ENCODE measurements at regions not wholly inside any gene's neighbourhood (a gene's known extent, or its start where the extent isn't known, plus 50 kb on each side); places are given as distances from the start of the nearest gene placed in this dataset.

DNA sequence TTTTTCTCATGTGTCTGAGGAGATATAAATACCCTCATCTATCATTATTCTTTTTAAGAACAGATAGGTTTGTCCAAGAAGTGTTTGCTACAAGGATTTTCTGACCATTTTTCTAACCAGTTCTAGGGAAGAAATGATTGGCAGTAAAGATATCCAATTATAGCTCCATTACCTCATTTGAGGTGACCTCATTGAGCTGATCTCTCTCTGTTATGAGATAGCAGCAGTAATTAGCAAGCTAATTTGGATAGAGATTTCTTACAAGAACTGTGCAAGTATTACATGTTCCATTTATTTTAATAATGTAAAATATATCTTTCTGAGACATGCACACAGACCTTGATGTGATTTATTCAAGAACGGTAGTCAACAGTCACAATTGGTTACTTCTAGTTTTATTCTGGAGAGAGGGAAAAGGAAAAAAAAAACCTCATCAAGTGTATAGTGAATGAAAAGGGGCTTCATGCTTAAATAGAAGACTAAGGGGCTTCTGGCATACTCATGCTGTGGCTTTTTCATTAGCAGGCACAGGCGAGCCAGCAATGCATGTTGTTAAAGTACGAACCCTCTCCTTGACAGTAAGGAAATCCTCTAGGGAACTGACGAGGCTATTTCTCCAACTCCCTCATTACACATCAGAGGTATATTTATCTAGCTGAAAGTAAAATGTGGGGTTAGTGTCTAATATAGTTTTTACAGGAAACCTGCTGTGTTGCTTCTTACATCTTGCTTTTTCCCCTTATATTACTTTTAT lies 127.3 kb downstream of the NUDT12 start:
- H4K91ac ChIP-seq (ENCODE audit: insufficient read depth, low read depth, low read length): no peak overlapping the region
- H3K9ac ChIP-seq (ENCODE audit: low read depth, low read length): no peak overlapping the region
- H3K4me1 ChIP-seq (ENCODE audit: control insufficient read depth, insufficient read depth, low read length): no peaks in the 10 kb centered on the region; the same call in none of the 2 replicates
- H3K27me3 ChIP-seq (ENCODE audit: control insufficient read depth, insufficient read depth, low read length): no peaks in the 10 kb centered on the region
- no peak overlapping the region for H2BK15ac ChIP-seq (ENCODE audit: low read depth, low read length)
- no peak overlapping the region for H3K18ac ChIP-seq (ENCODE audit: low read depth, low read length)
- no peak for TF ChIP-seq RCOR1 (IDR thresholded peaks at IDR 0.05; ENCODE audit: insufficient replicate concordance, low read length)
- no peak for TF ChIP-seq CHD1 (IDR thresholded peaks at IDR 0.05; ENCODE audit: low read depth, low read length)
- no peak for TF ChIP-seq USF2 (IDR thresholded peaks at IDR 0.05; ENCODE audit: low read depth, low read length)
- H4K20me1 ChIP-seq (ENCODE audit: insufficient read depth, low read length): no peaks in the 10 kb centered on the region
- CTCF ChIA-PET: no interaction called here
- H2AK5ac ChIP-seq (ENCODE audit: low read depth, low read length): no peak overlapping the region
- no peak overlapping the region for H2BK20ac ChIP-seq (ENCODE audit: low read depth, low read length)
- no TSS peak for BruUV-seq (replicated peaks)
- H3K23ac ChIP-seq (ENCODE audit: low read depth, low read length): no peak overlapping the region
- H3K36me3 ChIP-seq (ENCODE audit: control insufficient read depth, insufficient read depth, low read length): no peaks in the 10 kb centered on the region
- no peak overlapping the region for H2AFZ ChIP-seq (replicated peaks; ENCODE audit: low read length, poor library complexity)
- in situ Hi-C loops (cut with MboI; ENCODE audit: low sequenced_read_pairs) (no loop called here), dilution Hi-C loops (cut with HindIII; ENCODE audit: low sequenced_read_pairs, unreplicated experiment) (no loop called here), intact Hi-C loops (cut with micrococcal nuclease) (no loop called here)
- no peak overlapping the region for H3K14ac ChIP-seq (replicated peaks; ENCODE audit: low read depth, low read length)
- no peak overlapping the region for H3K27ac ChIP-seq (ENCODE audit: insufficient read depth, low read length)
- no peak overlapping the region for H2AK9ac ChIP-seq (replicated peaks; ENCODE audit: low read depth, low read length, poor library complexity)
- no peak overlapping the region for H2BK5ac ChIP-seq (ENCODE audit: low read depth, low read length, poor library complexity, severe bottlenecking)
- H3K4me3 ChIP-seq (ENCODE audit: insufficient read depth, low read depth, low read length): no peak overlapping the region
- peaks cover 2% of the 10 kb centered on the region; the same call in 1 of the 2 replicates for H3K9me3 ChIP-seq (ENCODE audit: control insufficient read depth, insufficient read depth, low read length)
- H3K9me1 ChIP-seq (ENCODE audit: insufficient read depth, low read length): peaks cover 2% of the 10 kb centered on the region; the same call in 1 of the 2 replicates
- no peak overlapping the region for H4K5ac ChIP-seq (ENCODE audit: low read depth, low read length)
- POLR2A ChIA-PET (ENCODE audit: unreplicated experiment): no interaction called here
- no peaks in the 10 kb centered on the region for H3K79me1 ChIP-seq (ENCODE audit: low read depth in 1 of 2, low read length in 2 of 2)
- H3K4ac ChIP-seq (ENCODE audit: low read depth, low read length): no peak overlapping the region
- WGBS, 2 experiments (ENCODE audit: extremely low coverage in 2 of 2, insufficient read length in 1 of 2): no CpG with 5 or more reads among the region's 4 CpGs
- no peak overlapping the region for H3K56ac ChIP-seq (ENCODE audit: extremely low read depth, insufficient read depth, low read length)
- ATAC-seq (ENCODE audit: low read depth) (no peak), DNase-seq (no peak)
- no peak overlapping the region for H4K8ac ChIP-seq (ENCODE audit: low read depth in 2 of 2, low read length in 2 of 2)
- no peak overlapping the region for H2BK120ac ChIP-seq (ENCODE audit: low read depth, low read length)
- H3K4me2 ChIP-seq (ENCODE audit: low read depth, low read length): no peak overlapping the region
